ENCODE measurements at regions not wholly inside any gene's neighbourhood (a gene's known extent, or its start where the extent isn't known, plus 50 kb on each side); places are given as distances from the start of the nearest gene placed in this dataset.

DNA sequence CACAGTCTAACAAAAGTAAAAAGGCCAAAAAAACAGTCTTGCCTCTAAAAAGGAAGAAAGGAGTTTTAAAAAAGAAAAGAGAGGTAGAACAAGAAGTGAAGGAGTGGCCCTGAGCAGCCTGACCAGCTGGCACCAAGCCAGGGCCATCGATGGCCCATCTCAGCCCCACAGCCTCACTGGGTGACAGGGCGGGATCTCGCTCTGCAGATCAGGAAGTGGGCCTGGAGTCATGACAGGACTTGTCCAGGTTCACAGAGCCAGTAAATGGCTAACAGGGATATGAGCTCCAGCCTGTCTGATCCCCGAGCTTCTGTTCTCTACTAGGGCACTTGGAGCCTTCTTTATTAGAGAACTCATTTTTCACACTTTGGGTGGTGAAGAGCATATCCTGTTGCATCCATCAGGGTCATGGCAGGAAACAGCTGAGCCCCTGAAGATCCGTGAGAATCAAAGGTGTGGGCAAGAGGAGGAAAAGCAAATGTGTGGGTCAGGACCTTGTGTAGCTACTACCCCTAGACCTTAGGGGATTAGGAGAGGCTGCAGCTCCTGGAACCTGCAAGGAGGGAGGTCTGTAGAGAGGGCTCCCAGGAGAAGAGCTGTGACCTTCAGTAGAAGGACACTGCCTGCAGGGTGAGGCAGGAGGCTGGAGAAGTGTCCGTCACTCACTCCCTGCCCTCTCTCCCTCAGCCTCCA is 299.0 kb upstream of the MSX2 start:
- WGBS, 2 donors, result 28 to 31% methylated on average over 6 of the region's 6 CpGs
- Histone ChIP-seq H3K4me1 (ENCODE audit: control insufficient read depth in 2 of 2, insufficient read depth in 2 of 2, low read length in 1 of 2) (peaks cover 2 to 16% of the 10 kb centered on the region in 2 donors), H3K9me3 (ENCODE audit: control insufficient read depth in 2 of 2, insufficient read depth in 1 of 2, low read depth in 1 of 2, low read length in 1 of 2) (no peaks in the 10 kb centered on the region), H3K36me3 (ENCODE audit: control insufficient read depth in 2 of 2, insufficient read depth in 2 of 2, low read length in 1 of 2) (no peaks in the 10 kb centered on the region), H3K27ac (ENCODE audit: low read depth in 2 of 2, low read length in 1 of 2) (no peak overlapping the region), H3K27me3 (ENCODE audit: control insufficient read depth in 1 of 2, insufficient read depth in 2 of 2, low read length in 2 of 2) (peaks cover 0 to 5% of the 10 kb centered on the region in 2 donors), H3K4me3 (ENCODE audit: low read depth in 1 of 2, low read length in 2 of 2) (no peak overlapping the region)

DNA sequence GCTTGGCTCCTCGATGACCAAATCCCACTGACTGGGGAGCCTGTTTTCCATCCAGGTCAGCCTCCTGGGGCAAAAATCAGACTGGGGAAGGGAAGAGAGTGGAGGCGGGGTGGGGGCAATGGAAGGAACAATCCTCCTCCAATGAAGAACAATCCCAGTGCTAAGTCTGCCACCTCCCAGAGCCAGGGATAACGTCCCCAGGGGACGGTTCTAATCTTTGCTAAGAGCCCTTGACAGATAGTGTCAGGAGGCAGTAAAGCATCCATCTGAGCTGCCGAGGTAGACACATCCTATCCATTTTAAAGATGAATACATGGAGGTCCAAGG is 298.5 kb upstream of the MSX2 start:
- 32 to 39% methylated on average over 5 of the region's 5 CpGs for WGBS, 2 donors
- Histone ChIP-seq H3K4me3 (ENCODE audit: low read depth in 1 of 2, low read length in 2 of 2) (no peak overlapping the region), H3K36me3 (ENCODE audit: control insufficient read depth in 2 of 2, insufficient read depth in 2 of 2, low read length in 1 of 2) (no peaks in the 10 kb centered on the region), H3K9me3 (ENCODE audit: control insufficient read depth in 2 of 2, insufficient read depth in 1 of 2, low read depth in 1 of 2, low read length in 1 of 2) (no peaks in the 10 kb centered on the region), H3K27ac (ENCODE audit: low read depth in 2 of 2, low read length in 1 of 2) (no peak overlapping the region), H3K27me3 (ENCODE audit: control insufficient read depth in 1 of 2, insufficient read depth in 2 of 2, low read length in 2 of 2) (peaks cover 0 to 5% of the 10 kb centered on the region in 2 donors), H3K4me1 (ENCODE audit: control insufficient read depth in 2 of 2, insufficient read depth in 2 of 2, low read length in 1 of 2) (peaks cover 2 to 16% of the 10 kb centered on the region in 2 donors)

DNA sequence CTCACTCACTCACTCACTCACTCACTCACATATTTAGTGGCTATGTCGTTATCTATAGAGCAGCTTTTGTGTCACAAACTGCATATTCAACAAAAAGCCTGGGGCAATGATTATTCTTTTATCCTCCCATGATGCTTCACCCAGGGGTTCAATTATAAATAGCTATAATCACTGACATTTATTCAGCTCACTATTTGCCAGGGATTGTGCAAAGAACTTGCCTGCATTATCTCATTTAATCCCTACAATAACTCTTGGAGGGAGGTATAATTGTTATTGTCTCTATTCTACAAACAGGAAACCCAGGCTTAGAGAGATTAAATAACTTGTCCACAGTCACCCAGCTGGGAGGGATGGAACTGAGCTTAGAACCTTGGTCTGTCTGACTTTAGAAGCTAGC is 298.0 kb upstream of the MSX2 start:
- Histone ChIP-seq H3K27ac (ENCODE audit: low read depth in 2 of 2, low read length in 1 of 2) (no peak overlapping the region), H3K9me3 (ENCODE audit: control insufficient read depth in 2 of 2, insufficient read depth in 1 of 2, low read depth in 1 of 2, low read length in 1 of 2) (no peaks in the 10 kb centered on the region), H3K4me3 (ENCODE audit: low read depth in 1 of 2, low read length in 2 of 2) (no peak overlapping the region), H3K4me1 (ENCODE audit: control insufficient read depth in 2 of 2, insufficient read depth in 2 of 2, low read length in 1 of 2) (peaks cover 2 to 16% of the 10 kb centered on the region in 2 donors), H3K36me3 (ENCODE audit: control insufficient read depth in 2 of 2, insufficient read depth in 2 of 2, low read length in 1 of 2) (no peaks in the 10 kb centered on the region), H3K27me3 (ENCODE audit: control insufficient read depth in 1 of 2, insufficient read depth in 2 of 2, low read length in 2 of 2) (peaks cover 0 to 5% of the 10 kb centered on the region in 2 donors)
- 44 to 48% methylated on average over 1 of the region's 1 CpG for WGBS, 2 donors

DNA sequence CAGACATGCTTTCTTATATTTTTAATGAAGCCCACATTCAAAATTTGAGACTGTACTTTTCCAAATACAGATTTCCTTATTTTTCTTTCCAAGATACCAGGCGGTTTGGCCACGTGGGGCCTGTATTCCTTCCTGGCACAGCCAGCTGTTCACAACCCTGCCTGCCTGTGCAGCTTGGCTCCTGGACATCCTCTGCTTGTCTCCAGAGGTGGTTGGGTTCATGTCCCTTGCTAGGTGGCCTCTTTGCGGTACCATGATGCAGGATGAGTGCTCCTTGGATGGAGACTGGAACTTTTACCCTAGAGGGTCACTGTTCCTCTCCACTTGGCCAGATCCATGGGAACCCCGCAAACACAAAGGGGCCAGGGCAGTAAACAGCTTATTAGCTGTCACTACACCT is 297.5 kb upstream of the MSX2 start:
- H3K27ac ChIP-seq (ENCODE audit: low read depth in 2 of 2, low read length in 1 of 2), result no peak overlapping the region
- H3K9me3 ChIP-seq (ENCODE audit: control insufficient read depth in 2 of 2, insufficient read depth in 1 of 2, low read depth in 1 of 2, low read length in 1 of 2), result no peaks in the 10 kb centered on the region
- H3K36me3 ChIP-seq (ENCODE audit: control insufficient read depth in 2 of 2, insufficient read depth in 2 of 2, low read length in 1 of 2), result no peaks in the 10 kb centered on the region
- peaks cover 0 to 5% of the 10 kb centered on the region in 2 donors for H3K27me3 ChIP-seq (ENCODE audit: control insufficient read depth in 1 of 2, insufficient read depth in 2 of 2, low read length in 2 of 2)
- peaks cover 2 to 16% of the 10 kb centered on the region in 2 donors for H3K4me1 ChIP-seq (ENCODE audit: control insufficient read depth in 2 of 2, insufficient read depth in 2 of 2, low read length in 1 of 2)
- no peak overlapping the region for H3K4me3 ChIP-seq (ENCODE audit: low read depth in 1 of 2, low read length in 2 of 2)
- WGBS, 2 donors, result 50 to 58% methylated on average over 4 of the region's 4 CpGs

DNA sequence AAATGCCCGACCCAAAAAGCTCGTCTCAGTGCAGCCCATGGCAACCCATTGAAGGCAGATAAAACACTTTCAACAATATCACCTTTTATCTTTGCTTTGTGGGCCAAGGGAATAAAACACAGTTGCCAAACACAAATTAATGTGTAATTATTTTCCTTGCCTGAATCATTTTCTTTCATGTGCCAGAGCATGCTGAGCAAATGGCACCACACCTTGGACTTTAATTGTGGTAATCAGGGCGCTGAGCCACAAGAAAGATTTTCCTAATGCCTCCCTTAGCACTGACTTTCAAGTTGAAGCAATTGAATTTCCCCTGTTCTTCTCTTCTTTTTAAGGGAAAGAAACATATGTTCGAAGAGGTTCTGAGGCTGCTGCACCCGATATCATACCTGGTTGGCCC is 297.1 kb upstream of the MSX2 start:
- H3K27me3 ChIP-seq (ENCODE audit: control insufficient read depth in 1 of 2, insufficient read depth in 2 of 2, low read length in 2 of 2), result peaks cover 0 to 5% of the 10 kb centered on the region in 2 donors
- WGBS, 2 donors, result 48 to 59% methylated on average over 5 of the region's 5 CpGs

DNA sequence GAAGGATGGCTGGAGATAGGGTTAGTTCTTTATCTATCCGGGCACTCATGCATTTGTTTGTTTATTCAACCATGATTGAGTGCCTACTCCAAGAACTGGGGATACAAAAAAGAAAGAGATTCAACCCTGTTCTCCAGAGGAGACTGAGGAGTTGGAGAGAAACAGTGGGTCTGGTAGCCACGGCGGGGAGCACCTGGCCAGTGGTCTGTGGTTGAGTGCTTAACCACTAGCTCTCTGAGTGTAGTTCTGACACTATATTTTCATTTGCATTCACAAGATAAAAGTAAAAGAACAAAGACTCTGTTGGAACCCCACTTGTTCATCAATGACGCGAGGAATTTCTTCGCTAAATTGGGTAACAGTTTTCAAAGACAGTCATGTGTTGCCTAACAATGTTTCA is 295.5 kb upstream of the MSX2 start:
- Histone ChIP-seq H3K36me3 (ENCODE audit: control insufficient read depth in 2 of 2, insufficient read depth in 2 of 2, low read length in 1 of 2) (no peaks in the 10 kb centered on the region), H3K4me3 (ENCODE audit: low read depth in 1 of 2, low read length in 2 of 2) (no peak overlapping the region), H3K9me3 (ENCODE audit: control insufficient read depth in 2 of 2, insufficient read depth in 1 of 2, low read depth in 1 of 2, low read length in 1 of 2) (no peaks in the 10 kb centered on the region), H3K4me1 (ENCODE audit: control insufficient read depth in 2 of 2, insufficient read depth in 2 of 2, low read length in 1 of 2) (peaks cover 2 to 16% of the 10 kb centered on the region in 2 donors), H3K27me3 (ENCODE audit: control insufficient read depth in 1 of 2, insufficient read depth in 2 of 2, low read length in 2 of 2) (peaks cover 0 to 5% of the 10 kb centered on the region in 2 donors), H3K27ac (ENCODE audit: low read depth in 2 of 2, low read length in 1 of 2) (no peak overlapping the region)
- 81 to 85% methylated on average over 6 of the region's 6 CpGs for WGBS, 2 donors

More for the DNA sequence above, 297.1 kb upstream of the MSX2 start:
- no peak overlapping the region for H3K4me3 ChIP-seq (ENCODE audit: low read depth in 1 of 2, low read length in 2 of 2)
- H3K4me1 ChIP-seq (ENCODE audit: control insufficient read depth in 2 of 2, insufficient read depth in 2 of 2, low read length in 1 of 2), result peaks cover 2 to 16% of the 10 kb centered on the region in 2 donors
- H3K27ac ChIP-seq (ENCODE audit: low read depth in 2 of 2, low read length in 1 of 2), result no peak overlapping the region
- no peaks in the 10 kb centered on the region for H3K9me3 ChIP-seq (ENCODE audit: control insufficient read depth in 2 of 2, insufficient read depth in 1 of 2, low read depth in 1 of 2, low read length in 1 of 2)
- H3K36me3 ChIP-seq (ENCODE audit: control insufficient read depth in 2 of 2, insufficient read depth in 2 of 2, low read length in 1 of 2), result no peaks in the 10 kb centered on the region

DNA sequence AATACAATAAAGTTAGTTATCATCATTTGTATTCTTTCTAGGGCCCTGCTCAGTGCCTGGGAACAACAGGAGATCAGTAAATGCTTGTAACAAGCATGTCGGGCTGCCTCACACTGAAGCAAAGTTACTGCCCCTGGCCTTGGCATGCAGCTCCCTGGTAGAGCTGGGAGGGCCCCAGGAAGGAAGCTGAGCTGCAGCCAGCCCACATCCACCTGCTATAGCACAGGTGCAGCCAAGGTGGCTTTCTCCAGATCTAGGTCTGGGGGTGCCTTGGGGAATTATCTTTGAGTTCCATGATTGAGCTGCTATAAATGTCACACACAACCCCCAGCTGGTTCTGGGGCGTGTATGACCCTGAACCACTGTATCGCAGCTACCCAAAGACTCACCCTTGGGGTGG is 293.4 kb upstream of the MSX2 start:
- 59 to 61% methylated on average over 3 of the region's 3 CpGs for WGBS, 2 donors
- Histone ChIP-seq H3K4me3 (ENCODE audit: low read depth in 1 of 2, low read length in 2 of 2) (no peak overlapping the region), H3K9me3 (ENCODE audit: control insufficient read depth in 2 of 2, insufficient read depth in 1 of 2, low read depth in 1 of 2, low read length in 1 of 2) (no peaks in the 10 kb centered on the region), H3K36me3 (ENCODE audit: control insufficient read depth in 2 of 2, insufficient read depth in 2 of 2, low read length in 1 of 2) (no peaks in the 10 kb centered on the region), H3K27ac (ENCODE audit: low read depth in 2 of 2, low read length in 1 of 2) (no peak overlapping the region), H3K4me1 (ENCODE audit: control insufficient read depth in 2 of 2, insufficient read depth in 2 of 2, low read length in 1 of 2) (peaks cover 2 to 6% of the 10 kb centered on the region in 2 donors), H3K27me3 (ENCODE audit: control insufficient read depth in 1 of 2, insufficient read depth in 2 of 2, low read length in 2 of 2) (peaks cover 0 to 5% of the 10 kb centered on the region in 2 donors)

DNA sequence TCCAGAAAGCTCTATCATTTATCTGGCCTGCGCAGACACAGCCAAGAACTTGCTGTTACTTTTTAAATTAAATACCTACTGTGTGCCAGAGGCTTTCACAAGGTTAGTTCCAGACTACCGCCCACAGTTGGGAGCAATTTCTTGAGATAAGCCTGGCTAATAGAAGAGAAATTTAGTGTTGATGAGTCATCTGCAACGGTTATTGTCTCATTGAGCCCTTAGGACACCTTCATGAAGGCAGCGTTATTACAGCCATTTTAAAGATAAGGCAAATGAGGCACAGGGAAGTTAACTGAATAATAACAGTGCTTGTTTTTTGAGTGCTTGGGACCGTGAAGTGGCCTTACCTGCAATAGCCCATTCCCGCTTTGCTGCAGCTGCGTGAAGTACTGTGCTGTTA is 292.9 kb upstream of the MSX2 start:
- Histone ChIP-seq H3K27me3 (ENCODE audit: control insufficient read depth in 1 of 2, insufficient read depth in 2 of 2, low read length in 2 of 2) (peaks cover 0 to 5% of the 10 kb centered on the region in 2 donors), H3K4me3 (ENCODE audit: low read depth in 1 of 2, low read length in 2 of 2) (no peak overlapping the region), H3K9me3 (ENCODE audit: control insufficient read depth in 2 of 2, insufficient read depth in 1 of 2, low read depth in 1 of 2, low read length in 1 of 2) (no peaks in the 10 kb centered on the region), H3K36me3 (ENCODE audit: control insufficient read depth in 2 of 2, insufficient read depth in 2 of 2, low read length in 1 of 2) (no peaks in the 10 kb centered on the region), H3K27ac (ENCODE audit: low read depth in 2 of 2, low read length in 1 of 2) (no peak overlapping the region), H3K4me1 (ENCODE audit: control insufficient read depth in 2 of 2, insufficient read depth in 2 of 2, low read length in 1 of 2) (peaks cover 2 to 4% of the 10 kb centered on the region in 2 donors)
- WGBS, 2 donors, result 75 to 77% methylated on average over 7 of the region's 7 CpGs

DNA sequence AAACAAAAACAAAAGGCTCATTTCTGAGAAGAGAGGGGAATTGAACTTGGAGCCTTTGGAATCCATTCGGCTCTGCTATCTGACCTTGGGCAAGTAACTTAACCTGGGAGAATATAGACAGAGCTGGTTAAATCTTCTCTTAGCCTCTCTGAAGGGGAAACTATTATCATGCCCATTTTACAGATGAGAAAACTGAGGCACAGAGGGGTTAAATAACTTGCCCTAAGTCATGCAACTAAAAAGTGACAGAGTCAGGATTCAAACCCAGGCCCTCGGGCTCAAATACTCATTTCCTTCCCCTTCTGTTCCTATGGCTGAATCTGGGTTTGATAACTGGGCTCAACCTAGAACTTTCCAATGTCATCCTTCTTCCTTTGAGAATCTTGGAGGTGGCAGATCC is 291.3 kb upstream of the MSX2 start:
- Histone ChIP-seq H3K9me3 (ENCODE audit: control insufficient read depth in 2 of 2, insufficient read depth in 1 of 2, low read depth in 1 of 2, low read length in 1 of 2) (no peaks in the 10 kb centered on the region), H3K27me3 (ENCODE audit: control insufficient read depth in 1 of 2, insufficient read depth in 2 of 2, low read length in 2 of 2) (peaks cover 0 to 5% of the 10 kb centered on the region in 2 donors), H3K27ac (ENCODE audit: low read depth in 2 of 2, low read length in 1 of 2) (no peak overlapping the region), H3K4me3 (ENCODE audit: low read depth in 1 of 2, low read length in 2 of 2) (no peak overlapping the region), H3K4me1 (ENCODE audit: control insufficient read depth in 2 of 2, insufficient read depth in 2 of 2, low read length in 1 of 2) (no peaks in the 10 kb centered on the region), H3K36me3 (ENCODE audit: control insufficient read depth in 2 of 2, insufficient read depth in 2 of 2, low read length in 1 of 2) (no peaks in the 10 kb centered on the region)
- 85 to 89% methylated on average over 2 of the region's 2 CpGs for WGBS, 2 donors

DNA sequence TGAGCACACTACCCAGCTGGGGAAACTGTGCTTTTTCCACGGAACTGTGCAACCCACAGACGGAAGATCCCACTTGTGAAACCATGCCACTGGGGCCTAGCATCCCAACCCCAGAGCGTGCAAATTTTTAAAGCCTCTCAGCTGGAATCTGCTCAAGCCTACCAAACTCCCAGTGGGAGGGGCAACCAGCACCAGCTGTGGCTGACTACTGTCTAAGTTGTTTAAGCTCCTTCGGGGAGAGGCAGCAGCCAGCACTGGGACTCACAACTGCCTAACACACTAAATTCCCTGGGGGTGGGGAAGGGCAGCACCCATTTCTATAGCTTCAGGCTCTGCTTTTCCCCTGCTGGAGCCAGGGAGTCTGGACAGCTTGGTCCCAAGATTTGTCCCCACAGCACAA is 287.6 kb upstream of the MSX2 start:
- Histone ChIP-seq H3K4me3 (ENCODE audit: low read depth in 1 of 2, low read length in 2 of 2) (no peak overlapping the region), H3K4me1 (ENCODE audit: control insufficient read depth in 2 of 2, insufficient read depth in 2 of 2, low read length in 1 of 2) (no peaks in the 10 kb centered on the region), H3K36me3 (ENCODE audit: control insufficient read depth in 2 of 2, insufficient read depth in 2 of 2, low read length in 1 of 2) (no peaks in the 10 kb centered on the region), H3K9me3 (ENCODE audit: control insufficient read depth in 2 of 2, insufficient read depth in 1 of 2, low read depth in 1 of 2, low read length in 1 of 2) (no peaks in the 10 kb centered on the region), H3K27ac (ENCODE audit: low read depth in 2 of 2, low read length in 1 of 2) (no peak overlapping the region), H3K27me3 (ENCODE audit: control insufficient read depth in 1 of 2, insufficient read depth in 2 of 2, low read length in 2 of 2) (no peaks in the 10 kb centered on the region)
- 63 to 68% methylated on average over 4 of the region's 4 CpGs for WGBS, 2 donors
